Progenitor cell of endocrine pancreas (in vitro differentiated cells): ENCODE measurements at regions not wholly inside any gene's neighbourhood (a gene's known extent, or its start where the extent isn't known, plus 50 kb on each side); places are given as distances from the start of the nearest gene placed in this dataset.
"Not testable (repeated sequence)": the region's sequence is repeated elsewhere in the genome, so short reads cannot be mapped to it uniquely, and the experiment has no call there.

Experiments
- DNase-seq: peaks from one replicate; pipeline ENCODE4 v3.0.0; 2021; ENCODE audit warnings: low spot score; ENCODE audit not compliant: unreplicated experiment
- H3K27ac Mint-ChIP-seq: 2 replicates; pipeline ENCODE4 v1.8.0; 2021; ENCODE audit warnings: mild to moderate bottlenecking, moderate library complexity, mixed read lengths
- H3K27me3 Mint-ChIP-seq: 2 replicates; pipeline ENCODE4 v1.8.0; 2021; ENCODE audit warnings: mixed read lengths
- H3K36me3 Mint-ChIP-seq: 2 replicates; pipeline ENCODE4 v1.8.0; 2022; ENCODE audit warnings: mixed read lengths; ENCODE audit not compliant: insufficient read depth
- H3K4me1 Mint-ChIP-seq: 2 replicates; pipeline ENCODE4 v1.8.0; 2021; ENCODE audit warnings: low read depth, mixed read lengths
- H3K4me3 Mint-ChIP-seq: 2 replicates; pipeline ENCODE4 v1.8.0; 2021; ENCODE audit warnings: low read depth, mild to moderate bottlenecking, moderate library complexity, mixed read lengths
- H3K9me3 Mint-ChIP-seq: 2 replicates; pipeline ENCODE4 v1.8.0; 2021; ENCODE audit warnings: low read depth, mixed read lengths
- CTCF ChIP-seq: fragments of 200-600 bp; sonication (generic); IDR thresholded peaks from one replicate; pipeline ENCODE4 v1.5.0; 2021; ENCODE audit warnings: antibody characterized with exemption, mild to moderate bottlenecking; ENCODE audit not compliant: unreplicated experiment

- H3K27ac Mint-ChIP-seq, result no peak overlapping the region
- TF ChIP-seq CTCF, result no peak
- no peak overlapping the region for H3K4me3 Mint-ChIP-seq
- H3K27me3 Mint-ChIP-seq, result no peaks in the 10 kb centered on the region
- H3K4me1 Mint-ChIP-seq, result no peaks in the 10 kb centered on the region
- H3K36me3 Mint-ChIP-seq, result no peaks in the 10 kb centered on the region
- no peak for DNase-seq
- H3K9me3 Mint-ChIP-seq, result peaks cover 27% of the 10 kb centered on the region
Observed at GRCh38 chr11:43172477-43172876, 139.3 kb upstream of the API5 start.

GRCh38 chr11:43177975-43178374 is 133.8 kb upstream of the API5 start:
- no peaks in the 10 kb centered on the region for H3K36me3 Mint-ChIP-seq
- H3K9me3 Mint-ChIP-seq, result peaks cover 16% of the 10 kb centered on the region
- H3K27ac Mint-ChIP-seq, result no peak overlapping the region
- no peaks in the 10 kb centered on the region for H3K4me1 Mint-ChIP-seq
- no peak for DNase-seq
- no peak for TF ChIP-seq CTCF
- H3K27me3 Mint-ChIP-seq, result no peaks in the 10 kb centered on the region
- H3K4me3 Mint-ChIP-seq, result no peak overlapping the region

GRCh38 chr11:43194459-43194858 is 117.3 kb upstream of the API5 start:
- H3K9me3 Mint-ChIP-seq, DNase-seq, H3K27ac Mint-ChIP-seq, H3K4me1 Mint-ChIP-seq, H3K36me3 Mint-ChIP-seq, H3K4me3 Mint-ChIP-seq, H3K27me3 Mint-ChIP-seq: not testable (repeated sequence)

- H3K27me3 Mint-ChIP-seq, result no peaks in the 10 kb centered on the region
- no peaks in the 10 kb centered on the region for H3K4me1 Mint-ChIP-seq
- no peak overlapping the region for H3K27ac Mint-ChIP-seq
- peaks cover 8% of the 10 kb centered on the region for H3K9me3 Mint-ChIP-seq
- DNase-seq, result no peak
- TF ChIP-seq CTCF, result no peak
- no peak overlapping the region for H3K4me3 Mint-ChIP-seq
- H3K36me3 Mint-ChIP-seq, result no peaks in the 10 kb centered on the region
Observed at GRCh38 chr11:43197379-43197778, 114.4 kb upstream of the API5 start.

- Mint-ChIP-seq H3K9me3 (peaks cover 11% of the 10 kb centered on the region), H3K27me3 (no peaks in the 10 kb centered on the region), H3K4me1 (no peaks in the 10 kb centered on the region), H3K4me3 (no peak overlapping the region), H3K36me3 (no peaks in the 10 kb centered on the region), H3K27ac (no peak overlapping the region)
- no peak for TF ChIP-seq CTCF
- no peak for DNase-seq
Observed at GRCh38 chr11:43200031-43200430, 111.8 kb upstream of the API5 start.

- Mint-ChIP-seq H3K27ac (no peak overlapping the region), H3K4me1 (no peaks in the 10 kb centered on the region), H3K9me3 (peaks cover 34% of the 10 kb centered on the region), H3K4me3 (no peak overlapping the region), H3K36me3 (no peaks in the 10 kb centered on the region), H3K27me3 (no peaks in the 10 kb centered on the region)
- DNase-seq, result no peak
- TF ChIP-seq CTCF, result no peak
Observed at GRCh38 chr11:43212279-43212678, 99.5 kb upstream of the API5 start.
